ENCODE measurements at regions not wholly inside any gene's neighbourhood (a gene's known extent, or its start where the extent isn't known, plus 50 kb on each side); places are given as distances from the start of the nearest gene placed in this dataset.

DNA sequence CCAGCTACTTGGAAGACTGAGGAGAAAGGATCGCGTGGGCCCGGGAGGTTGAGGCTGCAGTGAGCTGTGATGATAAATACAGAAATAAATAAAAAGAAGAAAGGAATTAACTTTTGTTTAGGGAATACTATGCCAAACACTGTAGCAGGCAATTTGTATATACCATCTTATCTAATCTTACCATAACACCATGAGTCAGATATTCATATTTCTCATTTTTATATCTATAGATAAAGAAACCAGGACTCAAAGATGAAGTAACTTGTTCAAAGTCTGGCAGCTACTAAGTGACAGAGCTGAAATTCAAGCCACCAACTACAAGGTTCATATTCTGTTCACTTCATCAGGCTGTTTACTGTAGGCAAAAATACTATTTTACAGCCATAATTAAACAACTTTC lies 119.2 kb upstream of the SLC39A10 start:
- no peak for TF ChIP-seq EZH2 (IDR thresholded peaks at IDR 0.05; ENCODE audit: low read depth)
- TF ChIP-seq, protein P1, sequence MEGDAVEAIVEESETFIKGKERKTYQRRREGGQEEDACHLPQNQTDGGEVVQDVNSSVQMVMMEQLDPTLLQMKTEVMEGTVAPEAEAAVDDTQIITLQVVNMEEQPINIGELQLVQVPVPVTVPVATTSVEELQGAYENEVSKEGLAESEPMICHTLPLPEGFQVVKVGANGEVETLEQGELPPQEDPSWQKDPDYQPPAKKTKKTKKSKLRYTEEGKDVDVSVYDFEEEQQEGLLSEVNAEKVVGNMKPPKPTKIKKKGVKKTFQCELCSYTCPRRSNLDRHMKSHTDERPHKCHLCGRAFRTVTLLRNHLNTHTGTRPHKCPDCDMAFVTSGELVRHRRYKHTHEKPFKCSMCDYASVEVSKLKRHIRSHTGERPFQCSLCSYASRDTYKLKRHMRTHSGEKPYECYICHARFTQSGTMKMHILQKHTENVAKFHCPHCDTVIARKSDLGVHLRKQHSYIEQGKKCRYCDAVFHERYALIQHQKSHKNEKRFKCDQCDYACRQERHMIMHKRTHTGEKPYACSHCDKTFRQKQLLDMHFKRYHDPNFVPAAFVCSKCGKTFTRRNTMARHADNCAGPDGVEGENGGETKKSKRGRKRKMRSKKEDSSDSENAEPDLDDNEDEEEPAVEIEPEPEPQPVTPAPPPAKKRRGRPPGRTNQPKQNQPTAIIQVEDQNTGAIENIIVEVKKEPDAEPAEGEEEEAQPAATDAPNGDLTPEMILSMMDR (conservative IDR thresholded peaks at IDR 0.05): no peak

Data from PC-9 (cell line).